GM12891 (cell line): ENCODE measurements at regions not wholly inside any gene's neighbourhood (a gene's known extent, or its start where the extent isn't known, plus 50 kb on each side); places are given as distances from the start of the nearest gene placed in this dataset.

Source experiments
- DNase-seq: peaks from one replicate; pipeline ENCODE4 v3.0.0; 2011; ENCODE audit warnings: low spot score; ENCODE audit not compliant: insufficient read length
- FAIRE-seq: peaks from 2 replicates; lab custom pipeline; 2011; peaks lifted over from hg19 to GRCh38; lab: Jason Lieb, UNC
- PAX5 ChIP-seq: IDR thresholded peaks from 2 replicates; pipeline ENCODE4 v1.6.1; 2011; ENCODE audit warnings: low read length, moderate library complexity, mild to moderate bottlenecking; ENCODE audit not compliant: insufficient read depth, severe bottlenecking
- POLR2A ChIP-seq: IDR thresholded peaks from 2 replicates; pipeline ENCODE4 v1.6.1; 2011; ENCODE audit warnings: low read depth, low read length, control low read depth
- POLR2AphosphoS5 ChIP-seq: IDR thresholded peaks from 2 replicates; pipeline ENCODE4 v1.6.1; 2011; ENCODE audit warnings: low read depth, low read length, control low read depth
- POU2F2 ChIP-seq: IDR thresholded peaks from 2 replicates; pipeline ENCODE4 v1.6.1; 2011; ENCODE audit warnings: low read depth, mild to moderate bottlenecking, control low read depth, low read length, moderate library complexity
- SPI1 ChIP-seq: IDR thresholded peaks from 2 replicates; pipeline ENCODE4 v1.6.1; 2011; ENCODE audit warnings: low read depth, low read length, control low read depth
- TAF1 ChIP-seq: IDR thresholded peaks from 2 replicates; pipeline ENCODE4 v1.6.1; 2011; ENCODE audit warnings: low read depth, low read length, control low read depth

DNA sequence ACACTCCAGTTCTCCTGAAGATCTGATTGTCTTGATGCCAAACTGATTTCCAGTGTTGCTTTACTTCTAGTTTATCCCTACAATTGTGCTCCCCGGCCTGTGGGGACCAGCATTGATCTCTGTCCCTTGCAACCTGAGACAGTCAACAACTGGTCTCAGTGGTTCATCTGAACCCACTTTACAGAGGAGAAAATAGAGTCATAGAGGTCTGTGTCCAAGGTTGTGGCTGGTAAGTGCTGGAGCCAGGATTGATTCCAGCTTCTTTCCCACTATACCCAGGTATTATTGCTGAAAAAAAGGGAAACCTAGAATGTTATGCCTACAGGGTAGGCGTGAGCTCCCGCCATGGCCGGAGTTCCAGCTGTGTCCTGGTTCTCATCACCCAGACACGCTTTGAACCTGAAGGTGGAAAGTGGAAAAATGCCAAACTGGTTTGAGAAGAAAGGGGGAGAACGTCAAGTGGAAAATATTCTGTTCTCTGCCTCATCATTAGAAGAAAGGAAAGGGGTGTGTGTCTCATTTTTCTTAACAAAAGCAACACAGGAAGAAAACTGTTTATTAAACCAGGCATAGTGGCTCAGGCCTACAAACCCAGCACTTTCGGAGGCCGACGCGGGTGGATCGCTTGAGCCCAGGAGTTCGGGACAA is 60.7 kb upstream of the ITPKB start:
- no peak for TF ChIP-seq POU2F2
- no peak for TF ChIP-seq SPI1
- TF ChIP-seq POLR2A, result no peak
- TF ChIP-seq PAX5, result no peak
- no peak for TF ChIP-seq POLR2AphosphoS5
- TF ChIP-seq TAF1, result no peak
- FAIRE-seq (no peak), DNase-seq (no peak)

DNA sequence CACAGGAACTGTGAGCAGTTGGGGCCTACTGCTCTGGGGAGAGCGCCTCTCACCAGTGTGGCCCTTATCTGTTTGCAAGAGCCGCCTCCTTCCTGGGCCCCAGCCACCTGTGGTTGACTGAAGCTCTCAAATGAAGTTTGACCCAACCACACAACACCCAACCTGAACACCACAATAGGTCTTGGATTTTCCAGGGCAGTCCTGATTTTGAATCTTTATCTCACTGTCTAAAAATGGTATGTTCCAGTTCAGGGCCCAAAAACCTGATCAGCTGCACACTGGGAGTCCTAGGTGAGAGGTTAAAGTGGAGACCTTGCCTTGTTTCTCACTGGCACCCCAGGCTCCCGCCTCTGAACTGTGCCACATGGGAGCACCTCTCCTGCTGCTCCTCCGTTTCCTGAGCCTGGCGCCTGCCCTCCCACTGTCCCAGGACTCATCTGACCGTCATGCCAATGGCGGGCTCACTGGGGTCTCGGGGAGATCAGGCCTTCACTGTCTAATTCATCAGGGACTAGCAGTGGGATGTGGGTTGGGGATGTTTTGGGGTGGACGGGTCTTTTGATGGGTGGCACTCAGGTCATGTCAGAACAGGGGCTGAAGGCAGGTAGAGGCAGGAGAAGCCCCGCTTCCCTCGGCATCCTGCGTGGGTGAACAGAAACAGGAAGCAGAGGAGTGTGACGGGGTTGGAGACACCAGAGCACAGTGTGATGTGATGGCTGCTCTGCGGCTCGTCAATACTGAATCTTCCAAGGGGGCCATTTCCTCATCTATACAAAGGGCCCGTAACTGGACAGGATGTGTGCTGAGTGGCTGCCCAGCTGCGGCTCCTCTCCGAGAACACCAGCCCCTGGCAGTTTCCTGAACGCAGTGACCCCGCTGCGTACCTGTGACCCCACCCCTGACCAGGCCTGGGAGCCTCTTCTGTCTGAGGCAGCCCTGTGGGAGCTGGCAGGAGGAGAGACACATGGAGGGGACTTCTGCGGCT is 59.6 kb upstream of the ITPKB start:
- FAIRE-seq (peak; percentile 90), DNase-seq (peak; percentile 47)
- TF ChIP-seq PAX5, result peak; percentile 30
- peak; percentile 66 for TF ChIP-seq SPI1
- 0 out of 2 replicates have a peak, but pooled peaks have one; percentile 29 for TF ChIP-seq POLR2A
- TF ChIP-seq POLR2AphosphoS5, result no peak
- TF ChIP-seq POU2F2, result no peak
- peak; percentile 34; the same call in 1 of the 2 replicates for TF ChIP-seq TAF1

DNA sequence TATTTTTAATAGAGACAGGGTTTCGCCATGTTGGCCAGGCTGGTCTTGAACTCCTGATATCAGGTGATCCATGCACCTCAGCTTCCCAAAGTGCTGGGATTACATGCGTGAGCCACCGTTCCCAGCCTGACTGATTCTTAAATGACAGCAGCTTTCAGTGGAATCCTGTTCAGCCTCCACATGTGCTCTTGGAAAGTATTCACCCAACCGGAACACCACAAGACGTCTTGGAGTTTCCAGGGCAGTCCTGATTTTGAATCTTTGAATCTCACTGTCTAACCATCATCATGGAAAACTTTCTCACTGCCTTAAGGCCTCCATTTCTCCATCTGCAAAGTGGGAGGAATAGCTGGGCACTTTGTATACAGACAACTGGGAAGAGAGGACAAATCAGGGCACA is 58.1 kb upstream of the ITPKB start:
- FAIRE-seq, result no peak
- no peak for DNase-seq
- TF ChIP-seq POLR2AphosphoS5 (no peak), PAX5 (no peak), POU2F2 (no peak), SPI1 (no peak), POLR2A (no peak), TAF1 (no peak)

DNA sequence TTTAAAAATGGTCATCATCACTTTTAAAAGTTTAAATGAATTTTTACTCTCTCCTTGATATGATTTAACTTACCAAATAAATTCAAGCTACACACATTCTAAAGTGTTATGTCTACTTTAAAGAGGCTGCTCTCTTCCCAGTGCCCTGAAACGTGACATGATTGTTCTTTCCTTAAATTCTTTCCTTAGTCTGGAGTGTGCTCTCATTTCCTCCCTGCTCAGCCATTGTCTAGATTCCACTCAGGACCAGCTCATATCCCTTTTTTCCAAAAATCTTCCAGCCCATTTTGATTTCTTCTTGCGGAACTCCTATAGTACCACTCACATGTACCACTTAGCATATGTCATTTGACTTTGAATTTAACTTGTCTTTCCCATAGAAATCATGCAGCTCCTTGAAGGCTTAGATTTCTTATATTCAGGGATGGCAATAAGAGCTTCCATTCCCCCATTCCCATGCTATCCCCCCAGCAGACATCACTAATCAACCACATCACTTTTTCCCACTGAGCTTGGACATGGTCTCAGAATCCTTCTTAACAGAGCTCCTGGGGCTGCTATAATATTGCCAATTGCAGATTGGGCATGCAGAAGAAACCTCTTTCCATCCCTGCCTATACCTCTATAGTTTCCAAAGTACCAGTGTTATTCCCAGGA is 54.7 kb upstream of the ITPKB start:
- no peak for FAIRE-seq
- DNase-seq, result no peak
- no peak for TF ChIP-seq PAX5
- TF ChIP-seq SPI1, result no peak
- TF ChIP-seq POLR2AphosphoS5, result no peak
- no peak for TF ChIP-seq POLR2A
- TF ChIP-seq POU2F2, result no peak
- no peak for TF ChIP-seq TAF1

DNA sequence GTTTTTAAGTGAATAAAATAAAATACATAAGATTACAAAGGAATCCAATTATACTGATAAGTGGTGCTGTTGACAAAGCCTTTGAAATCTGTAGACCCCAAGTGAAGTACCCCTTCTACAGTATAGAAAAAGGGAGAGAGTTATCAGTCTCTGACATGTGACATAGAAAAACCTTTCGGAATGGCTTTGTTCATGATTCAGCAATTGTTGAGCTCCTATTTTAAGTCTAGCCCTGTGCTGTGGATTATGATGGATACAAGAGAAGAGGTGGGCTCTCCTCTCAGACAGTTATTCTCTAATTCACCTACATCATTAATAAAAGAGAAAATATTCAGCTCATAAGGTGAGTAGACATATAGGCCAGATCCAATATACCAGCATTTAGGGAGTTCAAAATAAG is 53.3 kb upstream of the ITPKB start:
- TF ChIP-seq PAX5, result no peak
- TF ChIP-seq POLR2A, result no peak
- no peak for TF ChIP-seq POLR2AphosphoS5
- TF ChIP-seq POU2F2, result no peak
- TF ChIP-seq TAF1, result no peak
- TF ChIP-seq SPI1, result no peak
- DNase-seq (no peak), FAIRE-seq (no peak)

DNA sequence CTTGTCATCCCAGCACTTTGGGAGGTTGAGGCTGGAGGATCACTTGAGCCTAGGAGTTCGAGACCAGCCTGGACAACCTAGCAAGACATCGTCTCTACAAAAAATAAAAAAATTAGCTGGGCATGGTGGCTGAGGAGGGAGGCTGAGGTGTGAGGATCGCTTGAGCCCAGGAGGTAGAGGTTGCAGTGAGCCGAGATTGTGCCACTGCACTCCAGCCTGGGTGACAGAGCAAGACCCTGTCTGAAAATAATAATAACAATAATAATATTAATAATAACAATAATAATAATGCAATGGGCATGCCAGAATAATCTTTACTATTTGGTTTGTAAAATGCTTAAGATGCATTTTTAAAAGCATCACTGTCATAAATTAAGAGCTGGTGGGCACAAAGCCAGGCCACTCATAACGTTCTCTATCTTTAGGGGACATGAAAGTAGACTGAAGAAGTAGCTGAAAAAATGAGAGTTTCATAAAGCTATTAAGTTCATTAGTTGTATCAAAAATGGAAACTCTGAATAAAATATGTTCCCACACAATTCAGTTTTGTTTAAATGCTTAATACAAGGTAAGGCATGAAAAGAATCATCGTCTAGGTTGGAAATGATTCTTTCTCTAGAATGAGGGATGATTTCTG is 51.6 kb upstream of the ITPKB start:
- FAIRE-seq (no peak), DNase-seq (no peak)
- TF ChIP-seq SPI1 (no peak), POLR2AphosphoS5 (no peak), TAF1 (no peak), POU2F2 (no peak), POLR2A (no peak), PAX5 (no peak)

DNA sequence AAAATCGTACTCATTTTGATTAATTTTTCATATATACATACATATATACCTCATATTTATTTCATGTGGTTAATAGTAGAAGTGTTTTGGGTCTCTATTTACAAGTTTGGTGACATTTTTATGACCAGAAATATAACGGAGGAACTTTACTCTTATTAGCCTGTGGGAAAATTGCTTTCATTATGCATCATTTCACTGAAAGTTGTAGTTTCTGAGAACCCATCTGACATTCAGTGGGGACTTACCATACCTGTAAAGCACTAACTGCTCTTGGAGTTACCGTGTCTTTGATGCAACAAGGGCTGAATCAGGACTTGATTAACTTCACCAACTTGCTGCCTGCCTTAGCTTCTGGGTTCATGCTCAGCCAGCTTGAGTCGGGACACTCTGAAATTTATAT is 49.9 kb upstream of the ITPKB start:
- peak; percentile 86 for FAIRE-seq
- no peak for DNase-seq
- TF ChIP-seq POU2F2 (no peak), POLR2A (no peak), POLR2AphosphoS5 (no peak), PAX5 (no peak), TAF1 (no peak), SPI1 (no peak)
